ENCODE measurements at regions not wholly inside any gene's neighbourhood (a gene's known extent, or its start where the extent isn't known, plus 50 kb on each side); places are given as distances from the start of the nearest gene placed in this dataset.

DNA sequence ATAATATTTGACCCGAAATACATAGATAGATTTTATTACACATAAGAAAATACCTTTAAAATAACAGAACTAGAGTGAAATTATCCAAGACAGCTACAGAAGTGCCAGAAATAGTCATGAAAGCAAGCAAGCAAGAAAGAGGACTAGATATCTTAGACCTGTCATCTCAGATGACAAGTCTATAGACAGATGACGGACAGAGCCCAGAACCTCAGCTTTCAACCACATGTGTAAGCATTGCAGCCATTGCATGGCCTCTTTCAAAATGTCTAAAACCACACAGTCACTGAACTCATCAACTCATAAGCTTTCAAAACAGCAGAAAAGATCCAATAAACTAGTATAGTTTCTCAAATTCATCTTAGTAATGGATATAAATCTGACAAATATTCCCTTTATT lies 59.8 kb upstream of the FHIT start:
- no peak for DNase-seq (ENCODE audit: low spot score)

DNA sequence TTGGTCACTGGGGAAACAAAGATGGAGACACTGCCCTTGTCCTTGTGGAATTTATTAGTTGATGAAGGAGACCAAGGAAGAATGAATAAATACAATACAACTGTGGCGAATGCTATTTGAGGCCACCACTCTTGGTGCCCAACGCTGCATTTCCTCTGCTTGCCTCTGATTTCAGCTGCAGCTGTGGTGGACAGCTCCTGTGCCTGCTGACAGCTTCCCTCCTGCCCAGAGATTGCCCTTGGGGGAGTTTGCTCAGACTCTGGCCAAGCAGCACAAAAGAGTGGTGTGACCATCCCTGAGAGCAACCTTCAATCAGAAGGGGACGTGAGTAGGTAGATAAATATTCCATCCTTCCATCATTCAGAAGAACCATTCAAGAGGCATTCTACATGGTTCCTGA lies 64.6 kb upstream of the FHIT start:
- no peak for DNase-seq (ENCODE audit: low spot score)

DNA sequence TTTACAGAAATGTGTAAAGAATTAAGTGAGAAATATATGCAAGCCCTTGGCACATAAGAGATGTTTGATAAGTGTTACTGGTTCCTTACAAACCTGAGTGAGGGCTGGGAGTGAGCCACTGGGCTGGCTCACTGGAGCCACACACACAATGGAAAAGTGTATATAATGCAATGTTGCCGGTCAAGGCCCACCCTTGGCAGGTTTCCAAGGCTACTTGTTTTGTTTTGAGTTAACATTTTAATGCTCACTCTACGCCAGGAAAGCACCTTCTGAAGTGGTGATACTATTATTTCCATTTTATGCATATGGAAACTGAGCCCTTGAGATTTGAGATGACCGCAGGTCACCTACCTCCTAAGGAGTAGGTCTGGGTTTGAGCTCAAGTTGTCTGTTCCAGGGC lies 71.8 kb upstream of the FHIT start:
- no peak for DNase-seq (ENCODE audit: low spot score)

DNA sequence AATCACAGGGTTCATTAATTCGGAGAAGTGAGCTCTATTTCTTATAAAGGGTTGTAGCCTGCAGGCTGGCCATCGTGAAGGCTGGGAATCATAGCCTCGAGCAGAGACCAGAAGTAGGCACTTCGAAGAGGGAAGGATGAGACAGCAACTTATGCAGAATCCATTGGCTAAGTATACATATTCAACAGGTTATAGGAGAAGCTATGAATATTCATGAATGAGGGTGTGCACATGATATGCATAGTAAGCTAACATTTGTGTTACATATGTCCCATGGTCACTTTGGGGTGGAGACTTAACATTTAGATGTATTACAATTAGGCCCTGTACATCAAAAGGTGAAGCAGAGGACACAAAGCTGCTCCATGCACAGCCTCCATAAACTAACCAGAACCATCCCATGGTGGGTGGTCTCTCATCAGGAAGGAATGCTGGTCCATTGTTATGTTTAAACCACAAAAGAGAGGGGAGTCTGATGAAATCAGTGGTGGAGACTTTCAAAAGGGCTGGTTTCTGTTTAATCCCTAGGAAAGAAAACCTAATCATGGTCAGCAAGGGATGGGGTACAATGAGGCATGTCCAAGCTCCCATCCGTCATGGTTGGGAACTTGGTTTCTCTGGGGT lies 80.8 kb upstream of the FHIT start:
- DNase-seq (ENCODE audit: low spot score) = no peak

DNA sequence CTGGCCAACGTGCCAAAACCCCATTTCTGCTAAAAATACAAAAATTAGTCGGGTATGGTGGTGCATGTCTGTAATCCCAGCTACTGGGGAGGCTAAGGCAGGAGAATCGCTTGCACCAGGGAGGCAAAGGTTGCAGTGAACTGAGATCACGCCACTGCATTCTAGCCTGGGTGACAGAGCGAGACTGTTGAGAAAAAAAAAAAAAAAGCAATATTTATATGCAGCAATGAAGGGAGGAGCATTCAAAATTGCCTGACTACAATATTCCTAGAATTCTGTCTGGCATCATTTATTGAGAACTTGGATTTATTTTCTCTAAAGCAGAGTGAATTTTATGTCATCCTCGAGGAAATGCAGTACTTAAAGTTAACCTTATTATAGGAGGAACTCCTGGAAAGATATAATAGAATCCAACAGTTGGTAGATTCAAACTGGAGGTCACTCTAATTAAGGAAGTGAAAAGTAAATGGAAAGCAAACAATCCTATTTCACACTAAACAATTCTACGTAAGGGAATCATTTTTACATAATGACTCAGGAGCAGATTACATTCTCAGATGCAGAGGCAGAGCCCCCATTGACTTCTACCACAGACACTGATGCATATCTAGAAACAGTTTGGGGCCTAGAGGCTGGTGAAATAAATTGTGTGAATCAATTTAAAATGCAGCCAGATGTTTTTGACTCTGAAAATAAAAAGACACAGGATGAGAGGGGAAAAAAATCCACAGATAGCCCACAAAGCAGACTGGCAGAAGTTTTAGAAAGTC lies 82.1 kb upstream of the FHIT start:
- no peak for DNase-seq (ENCODE audit: low spot score)

DNA sequence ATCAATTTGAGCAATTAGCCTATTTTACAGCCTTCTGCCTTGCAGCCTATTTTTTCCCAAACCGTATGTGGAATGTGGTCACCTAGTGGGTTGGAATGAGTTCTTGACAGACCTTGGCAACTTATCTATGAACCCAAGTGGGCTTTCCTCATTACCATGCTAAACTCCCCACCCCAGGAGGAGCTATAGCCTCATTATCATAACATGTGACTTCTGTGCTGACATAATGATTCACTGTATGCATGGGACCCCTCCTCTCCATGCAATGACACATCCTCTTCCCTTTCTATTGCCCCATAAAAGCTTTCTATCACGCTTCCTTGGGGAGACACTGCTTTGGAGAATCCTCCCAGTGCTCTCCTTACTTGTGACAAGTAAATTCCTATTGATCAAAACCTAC lies 83.5 kb upstream of the FHIT start:
- DNase-seq (ENCODE audit: low spot score) = no peak

DNA sequence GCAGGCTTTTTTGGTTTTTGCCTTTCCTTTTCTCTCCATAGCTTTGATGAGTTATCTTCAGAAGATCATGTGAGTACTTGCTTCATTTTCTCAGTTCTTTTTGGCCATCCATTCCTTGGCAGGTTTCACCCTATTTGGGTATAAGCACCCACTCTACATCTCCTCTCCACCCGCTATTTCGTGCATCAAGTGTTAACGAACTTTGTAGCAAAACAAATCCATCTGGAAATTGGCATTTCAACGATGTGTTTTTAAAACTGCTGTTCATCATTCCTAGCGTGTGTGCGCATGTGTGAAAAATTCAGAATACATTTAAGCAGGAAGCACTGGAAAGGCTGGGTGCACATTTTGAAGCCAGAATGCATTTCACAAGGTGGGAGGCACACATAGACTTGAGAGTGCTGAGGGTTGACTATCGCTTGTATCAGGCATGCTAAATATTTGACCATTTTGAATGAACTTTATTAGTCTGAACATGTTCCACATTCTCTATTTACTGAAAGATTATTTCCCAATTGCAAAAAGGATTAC lies 89.7 kb upstream of the FHIT start:
- DNase-seq (ENCODE audit: low spot score) = no peak

DNA sequence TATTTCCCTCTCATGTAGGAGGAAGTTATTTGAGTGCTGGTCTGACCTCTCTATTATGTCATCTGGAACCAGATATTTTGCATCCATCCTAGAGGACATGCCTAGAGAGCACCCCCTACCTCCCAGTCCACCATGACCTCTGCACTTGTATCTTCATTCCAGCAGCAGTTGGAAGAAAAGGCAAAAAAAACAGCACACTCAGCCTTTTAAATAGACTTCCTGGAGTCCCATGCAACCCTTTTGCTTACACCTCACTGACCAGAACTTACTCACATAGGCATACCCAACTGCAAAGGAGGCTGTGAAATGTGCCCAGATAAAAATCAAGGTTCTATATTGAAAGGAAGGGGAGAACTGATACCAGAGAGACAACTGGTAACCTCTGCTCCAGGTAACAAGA lies 92.3 kb upstream of the FHIT start:
- no peak for DNase-seq (ENCODE audit: low spot score)

DNA sequence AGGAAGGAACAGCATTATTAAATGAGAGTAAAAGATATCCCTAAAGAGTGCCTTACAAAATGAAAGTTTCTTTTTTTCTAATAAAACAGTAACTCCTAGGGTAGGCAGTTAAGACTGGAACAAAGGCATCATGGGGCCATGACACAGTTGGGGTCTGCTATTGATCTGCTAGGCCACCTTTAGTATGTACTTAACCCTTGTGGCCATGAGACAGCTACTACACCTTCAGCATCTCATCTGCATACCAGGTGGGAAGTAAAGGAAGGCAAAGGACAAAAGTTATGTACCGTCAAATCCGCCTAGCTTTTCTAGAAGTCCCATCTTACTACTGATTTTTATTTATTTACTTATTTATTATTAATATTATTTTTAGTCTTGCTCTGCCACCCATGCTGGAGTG lies 93.8 kb upstream of the FHIT start:
- no peak for DNase-seq (ENCODE audit: low spot score)

DNA sequence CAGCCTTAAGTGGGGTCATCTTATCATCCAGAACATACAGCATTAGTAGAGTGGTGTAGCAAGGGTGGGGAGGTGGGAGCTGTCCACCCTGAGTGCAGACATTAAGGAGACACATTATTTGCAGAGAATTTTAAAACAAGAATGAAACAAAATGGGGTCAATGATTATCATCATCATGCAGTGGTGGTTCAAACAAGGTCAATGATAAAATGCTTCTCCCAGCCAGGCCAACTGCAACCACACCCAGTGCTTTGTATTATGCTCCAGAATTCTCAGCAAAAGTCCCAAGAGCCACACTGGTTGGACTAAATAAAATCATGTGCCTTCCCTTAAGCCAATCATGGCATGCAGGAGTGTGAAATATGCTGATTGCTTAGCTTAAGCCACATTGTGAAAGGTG lies 96.7 kb upstream of the FHIT start:
- no peak for DNase-seq (ENCODE audit: low spot score)

DNA sequence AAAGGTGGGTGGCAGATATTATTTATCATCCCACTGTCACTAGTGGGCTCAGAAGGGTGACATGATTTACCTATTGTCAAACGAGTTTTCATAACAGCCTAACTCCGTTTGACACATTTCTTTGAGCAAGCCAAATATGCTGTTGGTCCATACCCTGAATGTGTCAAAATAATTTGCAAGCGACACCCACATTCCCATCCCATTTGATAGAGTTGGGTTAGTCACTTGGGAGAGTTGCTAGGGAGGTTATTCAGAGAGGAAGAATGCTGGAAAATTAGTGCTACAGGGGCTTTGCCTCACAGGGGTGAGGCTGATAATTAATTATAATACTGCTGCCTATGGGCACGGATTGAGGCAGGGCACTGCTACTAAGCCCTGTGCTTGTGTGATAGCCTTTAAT lies 98.5 kb upstream of the FHIT start:
- DNase-seq (ENCODE audit: low spot score) = no peak

DNA sequence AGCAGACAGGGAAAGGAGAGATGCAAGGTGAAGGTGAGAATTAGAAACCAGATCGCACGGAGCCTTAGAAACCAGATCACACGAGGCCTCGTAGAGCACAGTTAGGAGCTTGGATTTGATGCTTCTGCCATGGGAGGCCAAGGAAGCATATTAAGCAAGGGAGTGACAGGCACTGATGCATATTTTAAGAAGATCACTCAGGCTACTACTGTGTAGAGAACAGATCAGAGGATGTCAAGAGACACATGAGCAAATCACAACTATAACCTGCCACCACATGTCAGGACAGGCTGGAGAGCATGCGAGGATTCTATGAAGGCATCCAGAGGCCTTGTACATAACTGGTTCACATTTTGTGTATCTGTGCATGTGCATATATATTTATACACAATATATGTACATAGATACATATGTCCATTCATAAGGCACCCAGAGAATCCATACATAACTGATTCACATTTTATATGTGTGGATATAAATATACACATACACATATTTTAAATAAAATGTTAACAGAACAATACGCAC lies 99.6 kb upstream of the FHIT start:
- no peak for DNase-seq (ENCODE audit: low spot score)

DNA sequence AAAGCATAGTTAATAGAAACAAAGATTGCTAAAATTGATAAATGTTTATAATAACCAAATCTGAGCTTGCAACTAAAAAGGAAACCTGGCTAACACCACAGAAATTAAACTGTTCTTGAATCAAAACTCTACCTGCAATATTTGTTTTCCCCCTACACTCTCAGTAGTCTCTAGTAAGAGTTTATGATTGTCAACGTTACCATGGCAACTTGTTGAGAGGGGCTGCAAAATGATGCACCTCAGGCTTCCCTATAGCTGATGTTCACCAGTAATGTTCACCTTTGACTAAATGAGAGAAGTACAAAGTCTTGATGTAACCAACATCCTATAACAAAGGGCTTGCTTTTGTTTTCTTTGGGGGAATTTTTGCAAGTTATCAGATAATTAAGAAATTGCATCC lies 101.1 kb upstream of the FHIT start:
- DNase-seq (ENCODE audit: low spot score) = no peak

DNA sequence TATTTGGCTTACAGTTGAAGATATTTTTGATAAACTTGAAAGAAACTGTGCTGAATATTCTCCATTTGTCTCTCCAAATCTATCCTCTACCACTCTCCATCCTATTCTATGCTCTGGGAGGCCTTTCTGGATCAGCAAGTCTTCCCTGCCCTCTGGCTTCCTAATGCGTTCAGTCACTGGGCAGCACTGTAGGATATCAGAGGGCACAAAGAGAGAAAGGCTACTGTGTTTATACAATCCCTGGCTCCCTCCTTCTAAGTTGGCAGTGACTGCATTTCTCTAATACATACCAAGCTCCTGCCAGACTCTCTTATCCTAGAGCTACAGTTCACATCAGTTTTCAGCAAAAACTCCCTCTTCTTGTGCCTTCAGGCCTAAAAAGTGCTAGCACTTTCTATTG lies 102.1 kb upstream of the FHIT start:
- DNase-seq (ENCODE audit: low spot score) = no peak

DNA sequence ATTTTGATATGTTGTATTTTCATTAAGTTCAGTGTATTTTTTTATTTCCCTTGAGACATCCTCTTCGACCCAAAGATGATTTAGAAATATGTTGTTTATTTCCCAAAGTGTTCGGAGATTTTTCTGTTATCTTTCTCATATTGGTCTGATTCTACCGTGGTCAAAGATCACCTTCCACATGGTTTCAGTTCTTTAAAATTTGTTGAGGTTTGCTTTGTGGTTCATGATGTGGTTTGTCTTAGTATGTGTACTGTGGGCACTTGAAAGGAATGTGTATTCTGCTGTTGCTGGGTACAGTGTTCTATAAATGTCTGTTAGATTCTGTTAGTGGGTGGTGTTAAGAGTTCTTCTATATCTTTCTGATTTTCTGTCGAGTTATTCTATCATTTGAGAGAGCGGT lies 103.4 kb upstream of the FHIT start:
- DNase-seq (ENCODE audit: low spot score) = peak; percentile 24

DNA sequence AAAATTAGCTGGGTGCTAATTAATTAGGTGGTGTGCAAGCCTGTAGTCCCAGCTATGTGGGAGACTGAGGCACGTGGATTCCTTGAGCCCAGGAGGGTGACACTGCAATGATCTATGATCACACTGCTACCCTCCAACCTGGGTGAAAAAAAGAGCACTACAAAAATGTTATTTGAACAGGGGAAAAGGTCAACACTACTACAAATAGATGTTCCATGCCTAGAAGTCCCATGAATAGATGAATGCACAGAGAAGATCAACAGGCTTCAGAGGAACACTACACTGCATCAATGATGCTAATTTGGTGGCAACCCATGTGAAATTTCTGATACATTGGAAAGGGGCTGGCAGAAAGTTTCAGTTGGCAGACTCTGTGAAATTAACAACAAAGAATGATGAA lies 105.4 kb upstream of the FHIT start:
- no peak for DNase-seq (ENCODE audit: low spot score)

DNA sequence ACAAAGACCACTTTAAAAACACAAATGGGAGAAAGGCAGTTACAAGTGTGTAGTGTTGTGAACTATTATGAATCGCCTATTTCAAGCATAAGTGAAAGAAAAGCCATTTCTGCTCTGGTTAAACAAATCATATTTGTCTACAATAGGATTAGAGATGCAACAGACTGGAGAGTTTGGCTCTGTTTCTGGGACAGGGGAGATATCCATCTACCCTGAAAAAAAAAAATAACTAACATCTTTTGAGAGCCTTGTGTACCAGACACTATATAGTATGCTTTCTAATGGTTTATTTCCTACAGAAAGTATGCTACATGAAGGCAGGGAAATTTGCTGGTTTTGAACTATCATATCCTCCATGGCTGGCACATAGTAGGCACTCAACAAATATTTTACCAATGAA lies 106.7 kb upstream of the FHIT start:
- DNase-seq (ENCODE audit: low spot score) = no peak

DNA sequence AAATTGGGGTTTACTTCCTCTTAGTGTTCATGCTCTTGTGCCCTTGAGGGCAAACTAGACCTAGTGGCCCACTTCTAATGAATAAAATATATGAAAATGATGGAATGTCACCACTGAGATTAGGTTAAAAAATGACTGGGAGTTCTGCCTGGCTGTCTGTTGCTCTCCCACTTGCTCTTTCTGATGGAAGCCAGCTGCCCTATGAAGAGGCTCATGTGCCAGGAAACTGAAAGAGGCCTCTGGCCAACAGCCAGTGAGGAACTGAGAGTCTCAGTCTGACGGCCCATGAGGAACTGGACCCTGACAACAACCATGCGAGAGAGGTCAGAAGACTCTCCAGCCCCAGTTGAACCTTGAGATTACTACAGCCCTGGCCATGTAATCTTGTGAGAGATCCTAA lies 107.1 kb upstream of the FHIT start:
- peak; percentile 17 for DNase-seq (ENCODE audit: low spot score)

DNA sequence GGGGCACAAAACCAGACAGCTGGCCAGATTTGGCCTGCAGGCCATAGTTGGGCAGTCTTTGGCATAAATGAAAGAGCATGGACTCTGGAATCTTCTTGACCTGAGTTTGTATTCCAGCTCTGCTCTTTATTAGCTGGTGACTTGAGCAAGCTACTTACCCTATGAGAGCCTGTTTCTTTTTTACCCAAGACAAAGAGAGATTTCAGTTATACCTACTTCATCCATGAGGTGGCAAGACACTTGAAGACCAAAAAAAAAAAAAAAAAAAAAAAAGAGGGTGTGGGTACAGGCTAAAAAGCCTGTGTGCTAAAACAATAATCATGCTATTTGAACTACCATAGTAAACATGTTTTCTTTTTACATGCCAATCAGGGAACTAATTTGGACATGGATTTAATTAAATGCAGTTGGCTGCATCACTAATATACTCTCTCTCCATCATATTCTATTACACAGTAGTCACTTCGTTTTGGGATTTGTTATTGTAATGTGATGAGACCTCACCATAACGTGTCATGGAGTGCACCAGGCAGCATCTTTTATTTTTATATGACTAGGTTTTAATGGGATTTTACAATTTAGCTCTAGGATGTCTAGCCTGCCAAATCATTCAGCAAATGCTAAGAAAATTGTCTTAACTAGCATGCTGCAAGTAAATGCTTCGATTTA lies 109.2 kb upstream of the FHIT start:
- DNase-seq (ENCODE audit: low spot score) = peak; percentile 3

DNA sequence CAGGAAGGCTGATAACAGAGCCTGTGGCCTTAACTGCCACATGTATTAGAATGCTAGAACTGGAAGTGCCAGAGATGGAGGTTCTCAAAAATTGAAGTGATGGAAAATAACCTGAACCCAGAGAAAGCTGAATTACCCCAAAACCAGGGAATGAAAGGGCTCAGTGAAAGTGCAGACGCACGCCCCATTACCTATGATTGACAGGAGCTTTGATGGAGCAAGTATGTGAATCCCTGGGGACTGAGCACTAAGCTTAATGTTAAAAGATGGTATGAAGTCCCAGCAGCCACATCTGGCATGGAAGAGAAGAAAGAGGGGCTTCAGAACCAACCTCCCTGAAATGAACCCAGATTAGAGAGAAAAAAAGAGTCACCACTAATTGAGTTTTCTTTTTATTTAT lies 118.4 kb upstream of the FHIT start:
- DNase-seq (ENCODE audit: low spot score) = no peak

DNA sequence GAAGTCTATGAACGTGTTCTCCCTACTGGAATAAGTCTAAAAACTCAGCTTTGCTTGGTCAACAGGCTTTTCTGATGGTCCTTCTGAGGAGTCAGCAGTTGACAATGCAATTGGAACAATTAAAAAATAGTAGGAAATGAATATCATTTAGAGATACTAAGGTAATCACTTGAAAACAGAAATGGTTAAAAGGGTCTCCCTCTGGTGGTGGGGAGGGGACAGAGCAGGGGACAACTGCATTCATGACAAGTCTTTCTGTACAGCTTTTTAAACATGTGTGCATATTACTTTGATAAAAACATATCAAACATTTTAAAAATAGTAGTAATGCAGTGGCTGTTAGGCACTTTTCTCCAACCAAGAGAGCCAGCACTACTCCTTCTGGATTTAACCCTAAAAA lies 119.9 kb upstream of the FHIT start:
- peak; percentile 52 for DNase-seq (ENCODE audit: low spot score)

DNA sequence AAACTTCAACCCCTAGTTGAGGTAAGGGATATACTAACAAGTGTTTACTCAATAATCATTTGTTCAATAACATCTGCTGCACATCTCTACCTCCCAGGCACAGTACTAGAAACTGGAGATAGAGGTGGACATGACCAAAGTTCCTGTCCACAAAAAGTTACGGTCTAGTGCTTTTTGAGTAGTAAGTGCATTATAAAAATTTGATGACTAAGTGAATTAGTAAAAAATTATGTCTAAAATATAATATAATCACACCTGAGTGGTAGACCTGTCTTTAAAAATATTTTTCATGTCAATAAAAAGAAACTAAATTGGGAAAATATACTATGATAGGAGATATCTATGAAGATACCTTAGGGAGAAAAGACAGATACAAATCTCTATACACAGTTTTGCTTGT lies 121.5 kb upstream of the FHIT start:
- no peak for DNase-seq (ENCODE audit: low spot score)

DNA sequence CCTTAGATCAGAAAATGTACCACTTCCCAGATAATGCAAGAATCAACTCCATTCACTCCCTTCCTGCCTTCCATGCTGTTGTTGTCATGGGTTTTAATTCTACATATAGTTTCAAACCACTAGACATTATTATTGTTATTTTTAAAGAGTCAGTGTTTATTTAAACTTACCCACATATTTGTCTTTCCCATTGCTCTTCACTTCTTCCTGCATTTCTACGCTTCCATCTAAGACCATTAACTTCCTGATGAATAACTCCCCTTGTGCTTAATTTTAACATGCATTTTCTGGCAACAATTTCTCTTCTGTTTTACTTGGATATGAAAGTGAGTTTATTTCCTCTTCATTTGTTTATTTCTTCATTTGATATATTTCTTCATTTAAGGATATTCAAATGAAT lies 127.1 kb upstream of the FHIT start:
- DNase-seq (ENCODE audit: low spot score) = no peak

All from NAMALWA (cell line).